GM18502 (cell line): ENCODE measurements at regions not wholly inside any gene's neighbourhood (a gene's known extent, or its start where the extent isn't known, plus 50 kb on each side); places are given as distances from the start of the nearest gene placed in this dataset.
"Not testable (repeated sequence)": the region's sequence is repeated elsewhere in the genome, so short reads cannot be mapped to it uniquely, and the experiment has no call there.

Experiments used
- ATAC-seq: cut with Tn5 transposase; IDR thresholded peaks from one replicate; pipeline ENCODE4 v1.9.1; 2021; ENCODE audit warnings: mild to moderate bottlenecking; ENCODE audit not compliant: unreplicated experiment, poor library complexity

- no peak for ATAC-seq
Observed at GRCh38 chr4:14323191-14323590, 679.1 kb upstream of the CPEB2 start.

- ATAC-seq, result no peak
Observed at GRCh38 chr4:14329228-14329627, 673.1 kb upstream of the CPEB2 start.

- ATAC-seq, result no peak
Observed at GRCh38 chr4:14333616-14334015, 668.7 kb upstream of the CPEB2 start.

- ATAC-seq, result no peak
Observed at GRCh38 chr4:14334166-14334565, 668.1 kb upstream of the CPEB2 start.

GRCh38 chr4:14335872-14336271 lies 666.4 kb upstream of the CPEB2 start:
- ATAC-seq, result no peak

GRCh38 chr4:14336656-14337055 lies 665.6 kb upstream of the CPEB2 start:
- no peak for ATAC-seq

- no peak for ATAC-seq
Observed at GRCh38 chr4:14337892-14338584, 664.2 kb upstream of the CPEB2 start.

- no peak for ATAC-seq
Observed at GRCh38 chr4:14338585-14339265, 663.6 kb upstream of the CPEB2 start.

GRCh38 chr4:14339715-14340114 lies 662.6 kb upstream of the CPEB2 start:
- ATAC-seq, result no peak

- no peak for ATAC-seq
Observed at GRCh38 chr4:14340321-14340720, 662.0 kb upstream of the CPEB2 start.

GRCh38 chr4:14343961-14344360 lies 658.3 kb upstream of the CPEB2 start:
- no peak for ATAC-seq

- ATAC-seq, result no peak
Observed at GRCh38 chr4:14345356-14345775, 656.9 kb upstream of the CPEB2 start.

- ATAC-seq, result no peak
Observed at GRCh38 chr4:14347526-14347925, 654.8 kb upstream of the CPEB2 start.

GRCh38 chr4:14348506-14348905 lies 653.8 kb upstream of the CPEB2 start:
- no peak for ATAC-seq

- ATAC-seq, result not testable (repeated sequence)
Observed at GRCh38 chr4:14358544-14359160, 643.6 kb upstream of the CPEB2 start.

- ATAC-seq, result no peak
Observed at GRCh38 chr4:14359991-14360390, 642.3 kb upstream of the CPEB2 start.

GRCh38 chr4:14361084-14361483 lies 641.2 kb upstream of the CPEB2 start:
- no peak for ATAC-seq

- no peak for ATAC-seq
Observed at GRCh38 chr4:14362385-14362784, 639.9 kb upstream of the CPEB2 start.

GRCh38 chr4:14364953-14365536 lies 637.2 kb upstream of the CPEB2 start:
- no peak for ATAC-seq

- no peak for ATAC-seq
Observed at GRCh38 chr4:14368391-14368790, 633.9 kb upstream of the CPEB2 start.

GRCh38 chr4:14371131-14371530 lies 631.1 kb upstream of the CPEB2 start:
- no peak for ATAC-seq
